ENCODE measurements at regions not wholly inside any gene's neighbourhood (a gene's known extent, or its start where the extent isn't known, plus 50 kb on each side); places are given as distances from the start of the nearest gene placed in this dataset.

- Histone ChIP-seq H3K36me3 (ENCODE audit: control insufficient read depth, insufficient read depth, low read length) (no peaks in the 10 kb centered on the region), H3K4me3 (ENCODE audit: low read depth, low read length) (no peak overlapping the region), H3K27me3 (ENCODE audit: control insufficient read depth, insufficient read depth, low read length) (no peaks in the 10 kb centered on the region)
- no peak for TF ChIP-seq CTCF (IDR thresholded peaks at IDR 0.05; ENCODE audit: insufficient read depth, low read length, poor library complexity, severe bottlenecking)
- no peak for DNase-seq (ENCODE audit: low read depth)
These were observed 730.3 kb downstream of the ZNF385D start for GRCh38 chr3:21020681-21021080.

- no peak overlapping the region for H3K4me3 ChIP-seq (ENCODE audit: low read depth, low read length)
- no peaks in the 10 kb centered on the region for H3K36me3 ChIP-seq (ENCODE audit: control insufficient read depth, insufficient read depth, low read length)
- DNase-seq (ENCODE audit: low read depth), result no peak
- TF ChIP-seq CTCF (IDR thresholded peaks at IDR 0.05; ENCODE audit: insufficient read depth, low read length, poor library complexity, severe bottlenecking), result no peak
- no peaks in the 10 kb centered on the region for H3K27me3 ChIP-seq (ENCODE audit: control insufficient read depth, insufficient read depth, low read length)
These were observed 731.0 kb downstream of the ZNF385D start for GRCh38 chr3:21020043-21020442.

GRCh38 chr3:21017115-21017852, 733.7 kb downstream of the ZNF385D start:
- no peaks in the 10 kb centered on the region for H3K27me3 ChIP-seq (ENCODE audit: control insufficient read depth, insufficient read depth, low read length)
- peak; percentile 29 for TF ChIP-seq CTCF (IDR thresholded peaks at IDR 0.05; ENCODE audit: insufficient read depth, low read length, poor library complexity, severe bottlenecking)
- DNase-seq (ENCODE audit: low read depth), result no peak
- no peaks in the 10 kb centered on the region for H3K36me3 ChIP-seq (ENCODE audit: control insufficient read depth, insufficient read depth, low read length)
- H3K4me3 ChIP-seq (ENCODE audit: low read depth, low read length), result no peak overlapping the region

GRCh38 chr3:21013566-21013965, 737.4 kb downstream of the ZNF385D start:
- DNase-seq (ENCODE audit: low read depth), result no peak
- no peak overlapping the region for H3K4me3 ChIP-seq (ENCODE audit: low read depth, low read length)
- no peak for TF ChIP-seq CTCF (IDR thresholded peaks at IDR 0.05; ENCODE audit: insufficient read depth, low read length, poor library complexity, severe bottlenecking)
- H3K27me3 ChIP-seq (ENCODE audit: control insufficient read depth, insufficient read depth, low read length), result no peaks in the 10 kb centered on the region
- H3K36me3 ChIP-seq (ENCODE audit: control insufficient read depth, insufficient read depth, low read length), result no peaks in the 10 kb centered on the region

- H3K36me3 ChIP-seq (ENCODE audit: control insufficient read depth, insufficient read depth, low read length), result no peaks in the 10 kb centered on the region
- no peak for DNase-seq (ENCODE audit: low read depth)
- no peaks in the 10 kb centered on the region for H3K27me3 ChIP-seq (ENCODE audit: control insufficient read depth, insufficient read depth, low read length)
- H3K4me3 ChIP-seq (ENCODE audit: low read depth, low read length), result no peak overlapping the region
- TF ChIP-seq CTCF (IDR thresholded peaks at IDR 0.05; ENCODE audit: insufficient read depth, low read length, poor library complexity, severe bottlenecking), result no peak
These were observed 751.3 kb downstream of the ZNF385D start for GRCh38 chr3:20999661-21000060.

GRCh38 chr3:20997183-20997582, 753.8 kb downstream of the ZNF385D start:
- DNase-seq (ENCODE audit: low read depth), result no peak
- no peak for TF ChIP-seq CTCF (IDR thresholded peaks at IDR 0.05; ENCODE audit: insufficient read depth, low read length, poor library complexity, severe bottlenecking)

More at GRCh38 chr3:20997183-20997582, 753.8 kb downstream of the ZNF385D start:
- no peak overlapping the region for H3K4me3 ChIP-seq (ENCODE audit: low read depth, low read length)
- no peaks in the 10 kb centered on the region for H3K36me3 ChIP-seq (ENCODE audit: control insufficient read depth, insufficient read depth, low read length)
- H3K27me3 ChIP-seq (ENCODE audit: control insufficient read depth, insufficient read depth, low read length), result no peaks in the 10 kb centered on the region
